Skeletal muscle satellite cell (primary cell): ENCODE measurements at regions not wholly inside any gene's neighbourhood (a gene's known extent, or its start where the extent isn't known, plus 50 kb on each side); places are given as distances from the start of the nearest gene placed in this dataset.

Experiments
- H3K27me3 ChIP-seq: 2 replicates; pipeline ENCODE4 v1.7.0; 2013; ENCODE audit warnings: low read length; ENCODE audit not compliant: control insufficient read depth, insufficient read depth
- H3K36me3 ChIP-seq: 2 replicates; pipeline ENCODE4 v1.7.0; 2013; ENCODE audit warnings: mild to moderate bottlenecking, control low read depth, low read length; ENCODE audit not compliant: insufficient read depth
- H3K4me1 ChIP-seq: 2 replicates; pipeline ENCODE4 v1.7.0; 2013; ENCODE audit warnings: low read length; ENCODE audit not compliant: control insufficient read depth, insufficient read depth
- H3K4me2 ChIP-seq: 2 replicates; pipeline ENCODE4 v1.7.0; 2013; ENCODE audit warnings: mild to moderate bottlenecking, low read length
- H3K4me3 ChIP-seq: 2 replicates; pipeline ENCODE4 v1.7.0; 2013; ENCODE audit warnings: low read length
- H3K9ac ChIP-seq: 2 replicates; pipeline ENCODE4 v1.7.0; 2013; ENCODE audit warnings: mild to moderate bottlenecking, low read depth, low read length, moderate library complexity
- H3K9me3 ChIP-seq: replicated peaks from 2 replicates; pipeline ENCODE4 v1.7.0; 2013; ENCODE audit warnings: mild to moderate bottlenecking, control low read depth, low read length

DNA sequence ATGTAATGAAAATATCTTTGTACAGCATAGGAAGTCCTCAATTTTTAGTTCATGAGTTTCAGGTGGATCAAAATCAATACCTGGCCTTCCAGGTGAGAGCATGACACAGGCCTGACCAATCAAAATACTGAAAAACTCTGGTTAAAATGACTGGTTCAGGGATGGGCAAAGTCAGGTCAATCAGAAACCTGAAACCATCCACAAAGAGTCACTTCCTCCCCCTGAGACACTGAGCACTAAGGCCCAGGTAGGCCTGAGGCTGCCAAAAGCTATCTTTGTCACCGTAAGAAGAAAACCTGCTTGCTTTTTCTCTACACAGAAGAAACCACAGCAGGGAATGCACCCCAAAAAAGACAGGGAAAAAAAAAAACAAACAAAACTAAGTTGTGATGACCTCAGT, 444.8 kb downstream of the TLR4 start:
- no peaks in the 10 kb centered on the region for H3K27me3 ChIP-seq
- H3K4me3 ChIP-seq = no peak overlapping the region
- no peaks in the 10 kb centered on the region for H3K4me1 ChIP-seq
- H3K9me3 ChIP-seq = no peaks in the 10 kb centered on the region
- H3K9ac ChIP-seq = no peak overlapping the region
- H3K4me2 ChIP-seq = no peak overlapping the region
- H3K36me3 ChIP-seq = no peaks in the 10 kb centered on the region

- Histone ChIP-seq H3K27me3 (peaks cover 6% of the 10 kb centered on the region), H3K9me3 (no peaks in the 10 kb centered on the region), H3K9ac (no peak overlapping the region), H3K4me3 (no peak overlapping the region), H3K36me3 (no peaks in the 10 kb centered on the region), H3K4me1 (no peaks in the 10 kb centered on the region), H3K4me2 (no peak overlapping the region)
Measured at GRCh38 chr9:118156846-118157245, 452.6 kb downstream of the TLR4 start.

DNA sequence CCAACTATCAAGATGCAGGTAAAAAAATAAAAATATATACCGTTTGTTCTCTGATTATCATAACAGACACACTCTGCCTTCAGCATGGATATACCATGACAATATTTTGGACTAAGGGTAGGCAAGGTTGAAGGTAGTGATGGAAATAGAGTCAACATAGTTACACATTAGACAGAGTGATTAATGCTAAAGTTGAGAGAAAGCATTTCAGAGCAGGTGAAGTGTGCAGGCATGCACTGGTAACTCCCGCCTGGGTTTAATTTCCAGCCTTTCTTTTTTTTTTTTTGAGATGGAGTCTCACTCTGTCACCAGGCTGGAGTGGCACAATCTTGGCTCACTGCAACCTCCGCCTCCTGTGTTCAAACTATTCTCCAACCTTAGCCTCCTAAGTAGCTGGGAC, 458.5 kb downstream of the TLR4 start:
- no peak overlapping the region for H3K9ac ChIP-seq
- no peaks in the 10 kb centered on the region for H3K9me3 ChIP-seq
- H3K4me2 ChIP-seq = no peak overlapping the region
- no peaks in the 10 kb centered on the region for H3K36me3 ChIP-seq
- peaks cover 6% of the 10 kb centered on the region for H3K27me3 ChIP-seq
- H3K4me1 ChIP-seq = no peaks in the 10 kb centered on the region
- no peak overlapping the region for H3K4me3 ChIP-seq

GRCh38 chr9:118163751-118164150, 459.5 kb downstream of the TLR4 start:
- Histone ChIP-seq H3K4me1 (no peaks in the 10 kb centered on the region), H3K4me3 (no peak overlapping the region), H3K36me3 (no peaks in the 10 kb centered on the region), H3K9ac (no peak overlapping the region), H3K4me2 (no peak overlapping the region), H3K27me3 (peaks cover 6% of the 10 kb centered on the region), H3K9me3 (no peaks in the 10 kb centered on the region)

- Histone ChIP-seq H3K9ac (no peak overlapping the region), H3K4me1 (no peaks in the 10 kb centered on the region), H3K27me3 (peaks cover 6% of the 10 kb centered on the region), H3K36me3 (no peaks in the 10 kb centered on the region), H3K9me3 (no peaks in the 10 kb centered on the region), H3K4me2 (no peak overlapping the region), H3K4me3 (no peak overlapping the region)
Measured at GRCh38 chr9:118165451-118165850, 461.2 kb downstream of the TLR4 start.

DNA sequence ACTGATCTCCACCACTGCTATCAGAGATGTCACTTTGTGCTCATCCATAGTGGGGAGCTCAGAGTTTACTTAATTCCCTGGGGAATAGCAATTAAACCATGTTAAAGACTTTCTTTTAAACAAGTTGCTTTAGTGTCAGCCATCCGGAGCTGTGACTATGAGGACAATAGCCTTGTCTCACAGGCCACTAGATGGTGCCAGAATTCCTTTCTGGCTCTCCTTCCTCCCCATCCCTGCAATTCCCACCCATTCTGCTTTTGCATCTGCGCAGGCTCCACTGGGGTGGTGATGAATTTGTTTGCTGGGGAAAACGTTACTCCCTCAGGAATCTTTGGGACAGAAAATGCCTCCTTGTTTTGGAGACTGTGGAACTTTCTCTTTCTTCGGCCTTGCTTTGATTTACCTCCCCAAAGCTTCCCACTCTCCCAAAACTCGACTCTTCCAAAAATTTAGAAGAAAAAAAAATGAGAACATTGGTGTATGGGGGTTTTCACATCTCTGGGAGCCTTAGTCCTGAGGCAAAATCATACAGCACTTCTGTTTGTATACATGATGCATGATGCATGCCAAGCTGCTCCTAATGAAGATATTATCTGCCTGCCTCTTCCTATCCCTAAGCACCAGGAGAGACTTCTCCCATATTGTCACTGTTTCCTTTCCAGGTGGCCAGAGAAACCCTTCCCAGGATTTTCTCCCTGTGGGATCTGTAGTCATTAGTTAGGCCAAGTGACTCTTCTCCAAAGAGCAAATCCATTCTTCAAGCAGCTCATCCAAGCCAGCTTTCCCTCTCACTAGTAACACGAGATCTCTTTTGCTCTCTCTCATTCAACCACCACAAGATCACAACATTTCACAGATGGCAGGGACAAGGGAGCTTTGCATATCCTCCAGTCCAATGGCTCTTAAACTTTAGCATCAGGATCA, 466.1 kb downstream of the TLR4 start:
- H3K36me3 ChIP-seq = no peaks in the 10 kb centered on the region
- no peaks in the 10 kb centered on the region for H3K9me3 ChIP-seq
- H3K9ac ChIP-seq = no peak overlapping the region
- H3K27me3 ChIP-seq = no peaks in the 10 kb centered on the region
- H3K4me1 ChIP-seq = no peaks in the 10 kb centered on the region
- H3K4me3 ChIP-seq = no peak overlapping the region
- no peak overlapping the region for H3K4me2 ChIP-seq

- no peaks in the 10 kb centered on the region for H3K9me3 ChIP-seq
- no peaks in the 10 kb centered on the region for H3K4me1 ChIP-seq
- no peak overlapping the region for H3K4me2 ChIP-seq
- no peaks in the 10 kb centered on the region for H3K36me3 ChIP-seq
- no peak overlapping the region for H3K9ac ChIP-seq
- H3K27me3 ChIP-seq = no peaks in the 10 kb centered on the region
- H3K4me3 ChIP-seq = no peak overlapping the region
Measured at GRCh38 chr9:118177241-118177640, 473.0 kb downstream of the TLR4 start.

- H3K9me3 ChIP-seq = no peaks in the 10 kb centered on the region
- H3K4me3 ChIP-seq = no peak overlapping the region
Measured at GRCh38 chr9:118183576-118183975, 479.4 kb downstream of the TLR4 start.

GRCh38 chr9:118187408-118187807, 483.2 kb downstream of the TLR4 start:
- H3K4me3 ChIP-seq = no peak overlapping the region
- no peaks in the 10 kb centered on the region for H3K27me3 ChIP-seq
- H3K9ac ChIP-seq = no peak overlapping the region
- no peak overlapping the region for H3K4me2 ChIP-seq
- H3K9me3 ChIP-seq = no peaks in the 10 kb centered on the region
- no peaks in the 10 kb centered on the region for H3K36me3 ChIP-seq
- no peaks in the 10 kb centered on the region for H3K4me1 ChIP-seq

More at GRCh38 chr9:118183576-118183975, 479.4 kb downstream of the TLR4 start:
- H3K4me1 ChIP-seq = no peaks in the 10 kb centered on the region
- no peaks in the 10 kb centered on the region for H3K27me3 ChIP-seq
- no peak overlapping the region for H3K9ac ChIP-seq
- H3K4me2 ChIP-seq = no peak overlapping the region
- no peaks in the 10 kb centered on the region for H3K36me3 ChIP-seq

GRCh38 chr9:118189615-118190014, 485.4 kb downstream of the TLR4 start:
- Histone ChIP-seq H3K9me3 (no peaks in the 10 kb centered on the region), H3K36me3 (no peaks in the 10 kb centered on the region), H3K4me3 (no peak overlapping the region)

GRCh38 chr9:118192807-118193206, 488.6 kb downstream of the TLR4 start:
- Histone ChIP-seq H3K4me3 (no peak overlapping the region), H3K36me3 (no peaks in the 10 kb centered on the region), H3K9ac (no peak overlapping the region), H3K4me2 (no peak overlapping the region), H3K9me3 (no peaks in the 10 kb centered on the region), H3K27me3 (no peaks in the 10 kb centered on the region), H3K4me1 (no peaks in the 10 kb centered on the region)

More at GRCh38 chr9:118189615-118190014, 485.4 kb downstream of the TLR4 start:
- Histone ChIP-seq H3K4me2 (no peak overlapping the region), H3K4me1 (no peaks in the 10 kb centered on the region), H3K9ac (no peak overlapping the region), H3K27me3 (no peaks in the 10 kb centered on the region)

DNA sequence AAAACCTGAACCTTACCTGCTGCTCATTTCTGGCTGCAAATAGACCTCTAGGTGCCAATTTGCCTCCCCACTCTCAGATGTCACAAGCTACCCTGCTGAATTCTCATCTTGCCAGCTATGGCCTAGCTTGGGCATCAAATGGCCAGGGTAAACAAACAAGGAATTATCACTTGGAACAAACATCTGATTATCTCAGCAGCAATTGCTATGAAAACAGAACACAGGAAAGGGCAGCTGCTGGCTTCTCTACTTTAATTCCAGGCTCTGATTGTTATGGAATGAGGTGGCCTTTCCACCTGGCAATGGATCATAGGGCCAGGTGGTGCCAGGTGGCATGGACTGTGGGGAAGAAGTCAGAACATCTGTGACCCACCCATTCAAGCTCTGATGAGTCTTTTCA, 505.1 kb downstream of the TLR4 start:
- Histone ChIP-seq H3K4me3 (no peak overlapping the region), H3K27me3 (no peaks in the 10 kb centered on the region), H3K4me1 (no peaks in the 10 kb centered on the region), H3K4me2 (no peak overlapping the region), H3K9me3 (no peaks in the 10 kb centered on the region), H3K9ac (no peak overlapping the region), H3K36me3 (no peaks in the 10 kb centered on the region)
